SJCRH30 (cell line): ENCODE measurements at regions not wholly inside any gene's neighbourhood (a gene's known extent, or its start where the extent isn't known, plus 50 kb on each side); places are given as distances from the start of the nearest gene placed in this dataset.

Experiments used
- DNase-seq, 2 experiments: peaks; one replicate each; pipeline ENCODE4 v3.0.0-alpha.2; 2015 to 2020
- H3K27ac ChIP-seq: fragments of 250-450 bp; sonication (Bioruptor Pico); 2 replicates; pipeline ENCODE4 v1.5.1; 2020; ENCODE audit warnings: mild to moderate bottlenecking, moderate library complexity
- H3K27me3 ChIP-seq: fragments of 250-450 bp; sonication (Bioruptor Pico); 2 replicates; pipeline ENCODE4 v1.5.1; 2020; ENCODE audit warnings: mild to moderate bottlenecking, moderate library complexity
- H3K36me3 ChIP-seq: fragments of 250-450 bp; sonication (Bioruptor Pico); 2 replicates; pipeline ENCODE4 v1.5.1; 2020; ENCODE audit warnings: mild to moderate bottlenecking, moderate library complexity
- H3K4me1 ChIP-seq: fragments of 250-450 bp; sonication (Bioruptor Pico); 2 replicates; pipeline ENCODE4 v1.5.1; 2020; ENCODE audit warnings: mild to moderate bottlenecking, moderate library complexity
- H3K4me3 ChIP-seq: fragments of 250-450 bp; sonication (Bioruptor Pico); 2 replicates; pipeline ENCODE4 v1.5.1; 2020; ENCODE audit warnings: mild to moderate bottlenecking, moderate library complexity
- H3K9me3 ChIP-seq: fragments of 250-450 bp; sonication (Bioruptor Pico); replicated peaks from 2 replicates; pipeline ENCODE4 v1.5.1; 2020; ENCODE audit warnings: mild to moderate bottlenecking, moderate library complexity

GRCh38 chr6:157761331-157761921 lies 61.6 kb upstream of the SNX9 start:
- Histone ChIP-seq H3K9me3 (no peaks in the 10 kb centered on the region), H3K4me1 (peaks cover 26% of the 10 kb centered on the region), H3K36me3 (no peaks in the 10 kb centered on the region), H3K4me3 (no peak overlapping the region), H3K27ac (no peak overlapping the region), H3K27me3 (no peaks in the 10 kb centered on the region)
- no peak for DNase-seq

- Histone ChIP-seq H3K4me1 (peaks cover 26% of the 10 kb centered on the region), H3K9me3 (no peaks in the 10 kb centered on the region), H3K4me3 (no peak overlapping the region), H3K27me3 (no peaks in the 10 kb centered on the region), H3K36me3 (no peaks in the 10 kb centered on the region), H3K27ac (no peak overlapping the region)
- DNase-seq: no peak
Measured at GRCh38 chr6:157761926-157762325, 61.1 kb upstream of the SNX9 start.

- Histone ChIP-seq H3K4me3 (no peak overlapping the region), H3K36me3 (no peaks in the 10 kb centered on the region), H3K4me1 (peaks cover 26% of the 10 kb centered on the region), H3K27ac (no peak overlapping the region), H3K27me3 (no peaks in the 10 kb centered on the region), H3K9me3 (no peaks in the 10 kb centered on the region)
- no peak for DNase-seq
Measured at GRCh38 chr6:157762636-157763035, 60.4 kb upstream of the SNX9 start.

GRCh38 chr6:157763129-157763903 lies 59.7 kb upstream of the SNX9 start:
- DNase-seq: peak; percentile 47 to 55
- Histone ChIP-seq H3K4me3 (no peak overlapping the region), H3K27ac (no peak overlapping the region)

GRCh38 chr6:157763904-157764177 lies 59.2 kb upstream of the SNX9 start:
- Histone ChIP-seq H3K27me3 (no peaks in the 10 kb centered on the region), H3K9me3 (no peaks in the 10 kb centered on the region), H3K27ac (no peak overlapping the region), H3K4me3 (no peak overlapping the region; the same call in 1 of the 2 replicates), H3K4me1 (peaks cover 26% of the 10 kb centered on the region), H3K36me3 (no peaks in the 10 kb centered on the region)
- no peak for DNase-seq

More at GRCh38 chr6:157763129-157763903, 59.7 kb upstream of the SNX9 start:
- no peaks in the 10 kb centered on the region for H3K27me3 ChIP-seq
- H3K4me1 ChIP-seq: peaks cover 26% of the 10 kb centered on the region
- no peaks in the 10 kb centered on the region for H3K36me3 ChIP-seq
- H3K9me3 ChIP-seq: no peaks in the 10 kb centered on the region

- Histone ChIP-seq H3K27ac (no peak overlapping the region), H3K36me3 (no peaks in the 10 kb centered on the region), H3K4me1 (peaks cover 26% of the 10 kb centered on the region)
Measured at GRCh38 chr6:157764178-157765068, 58.6 kb upstream of the SNX9 start.

GRCh38 chr6:157766901-157767774 lies 55.9 kb upstream of the SNX9 start:
- H3K4me1 ChIP-seq: peaks cover 21% of the 10 kb centered on the region
- H3K27ac ChIP-seq: no peak overlapping the region
- no peak for DNase-seq
- no peaks in the 10 kb centered on the region for H3K27me3 ChIP-seq
- H3K4me3 ChIP-seq: no peak overlapping the region
- no peaks in the 10 kb centered on the region for H3K9me3 ChIP-seq
- H3K36me3 ChIP-seq: no peaks in the 10 kb centered on the region

More at GRCh38 chr6:157764178-157765068, 58.6 kb upstream of the SNX9 start:
- Histone ChIP-seq H3K4me3 (peak overlapping the region; percentile 20), H3K9me3 (no peaks in the 10 kb centered on the region), H3K27me3 (no peaks in the 10 kb centered on the region)
- peak; percentile 55 to 61 for DNase-seq

GRCh38 chr6:157767775-157768156 lies 55.3 kb upstream of the SNX9 start:
- H3K4me1 ChIP-seq: peaks cover 21% of the 10 kb centered on the region
- no peaks in the 10 kb centered on the region for H3K27me3 ChIP-seq
- H3K27ac ChIP-seq: no peak overlapping the region
- H3K36me3 ChIP-seq: no peaks in the 10 kb centered on the region
- H3K4me3 ChIP-seq: no peak overlapping the region
- no peaks in the 10 kb centered on the region for H3K9me3 ChIP-seq
- DNase-seq: no peak

- Histone ChIP-seq H3K27me3 (no peaks in the 10 kb centered on the region), H3K4me1 (peaks cover 16% of the 10 kb centered on the region), H3K9me3 (no peaks in the 10 kb centered on the region), H3K36me3 (no peaks in the 10 kb centered on the region), H3K27ac (no peak overlapping the region), H3K4me3 (no peak overlapping the region)
- no peak for DNase-seq
Measured at GRCh38 chr6:157768304-157768703, 54.7 kb upstream of the SNX9 start.

- Histone ChIP-seq H3K4me1 (peaks cover 9% of the 10 kb centered on the region), H3K27ac (no peak overlapping the region), H3K36me3 (no peaks in the 10 kb centered on the region), H3K4me3 (no peak overlapping the region), H3K9me3 (no peaks in the 10 kb centered on the region), H3K27me3 (no peaks in the 10 kb centered on the region)
- no peak for DNase-seq
Measured at GRCh38 chr6:157768863-157769551, 54.0 kb upstream of the SNX9 start.

GRCh38 chr6:157769776-157770426 lies 53.1 kb upstream of the SNX9 start:
- Histone ChIP-seq H3K4me1 (peaks cover 1% of the 10 kb centered on the region; the same call in 1 of the 2 replicates), H3K36me3 (no peaks in the 10 kb centered on the region), H3K9me3 (no peaks in the 10 kb centered on the region), H3K4me3 (no peak overlapping the region), H3K27ac (no peak overlapping the region), H3K27me3 (no peaks in the 10 kb centered on the region)
- no peak for DNase-seq

GRCh38 chr6:157770946-157771345 lies 52.1 kb upstream of the SNX9 start:
- DNase-seq: no peak
- Histone ChIP-seq H3K9me3 (no peaks in the 10 kb centered on the region), H3K4me1 (no peaks in the 10 kb centered on the region), H3K36me3 (no peaks in the 10 kb centered on the region), H3K4me3 (no peak overlapping the region), H3K27ac (no peak overlapping the region), H3K27me3 (no peaks in the 10 kb centered on the region)

- no peak for DNase-seq
- no peaks in the 10 kb centered on the region for H3K27me3 ChIP-seq
- no peak overlapping the region for H3K27ac ChIP-seq
- no peak overlapping the region for H3K4me3 ChIP-seq
- H3K4me1 ChIP-seq: no peaks in the 10 kb centered on the region
- H3K9me3 ChIP-seq: no peaks in the 10 kb centered on the region
- H3K36me3 ChIP-seq: no peaks in the 10 kb centered on the region
Measured at GRCh38 chr6:157772820-157773219, 50.2 kb upstream of the SNX9 start.
